Esophagus (tissue), 2 donors: ENCODE measurements at regions not wholly inside any gene's neighbourhood (a gene's known extent, or its start where the extent isn't known, plus 50 kb on each side); places are given as distances from the start of the nearest gene placed in this dataset.

ENCODE experiments used
- H3K27ac ChIP-seq, 2 donors: one replicate each; pipeline ENCODE4 v1.5.1; 2013; ENCODE audit warnings: low read depth in 2 of 2, mild to moderate bottlenecking in 2 of 2, inconsistent platforms in 1 of 2, low read length in 1 of 2, moderate library complexity in 1 of 2
- H3K27me3 ChIP-seq, 2 donors: one replicate each; pipeline ENCODE4 v1.6.1; 2013; ENCODE audit warnings: low read length in 2 of 2, control low read depth in 1 of 2, mild to moderate bottlenecking in 1 of 2; ENCODE audit not compliant: insufficient read depth in 2 of 2, control insufficient read depth in 1 of 2
- H3K36me3 ChIP-seq, 2 donors: one replicate each; pipeline ENCODE4 v1.6.1; 2013; ENCODE audit warnings: low read length in 1 of 2; ENCODE audit not compliant: control insufficient read depth in 2 of 2, insufficient read depth in 2 of 2
- H3K4me1 ChIP-seq, 2 donors: one replicate each; pipeline ENCODE4 v1.6.1; 2013; ENCODE audit warnings: low read length in 1 of 2; ENCODE audit not compliant: control insufficient read depth in 2 of 2, insufficient read depth in 2 of 2
- H3K4me3 ChIP-seq, 2 donors: one replicate each; pipeline ENCODE4 v1.5.1; 2013; ENCODE audit warnings: low read length in 2 of 2, mild to moderate bottlenecking in 2 of 2, low read depth in 1 of 2, moderate library complexity in 1 of 2
- H3K9me3 ChIP-seq, 2 donors: one replicate each; pipeline ENCODE4 v1.6.1; 2013; ENCODE audit warnings: mild to moderate bottlenecking in 2 of 2, low read depth in 1 of 2, low read length in 1 of 2, moderate library complexity in 1 of 2; ENCODE audit not compliant: control insufficient read depth in 2 of 2, insufficient read depth in 1 of 2
- WGBS, 2 donors: extraction: QIAGEN DNeasy Blood & Tissue Kit; methylation state at CpG; one replicate each; pipeline ENCODE4 v1.1.7; 2013; 5-methylcytosine and 5-hydroxymethylcytosine counted together
- donor health status: healthy with polysubstance abuse.
- donor health status: Bipolar disorder and iron deficiency.

DNA sequence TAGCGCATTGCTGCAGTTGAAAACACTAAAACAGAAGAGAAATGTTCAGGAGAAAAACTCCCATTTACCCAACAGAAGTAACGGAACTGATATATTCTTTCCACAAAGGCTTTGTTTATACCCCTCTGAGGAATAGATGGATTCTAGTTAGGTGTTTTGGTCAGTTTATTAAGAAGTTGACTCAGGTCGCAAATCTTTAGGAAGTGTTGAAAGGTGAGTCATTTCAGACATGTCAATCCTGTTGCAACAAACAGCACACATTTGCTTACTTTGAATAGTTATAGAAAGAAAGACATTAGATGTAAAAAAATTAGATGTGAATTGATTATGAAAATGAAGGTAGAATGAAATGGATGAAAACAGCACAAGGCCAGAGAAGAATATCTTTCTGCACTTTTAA is 941.0 kb downstream of the KCNJ2 start:
- no peak overlapping the region for H3K4me3 ChIP-seq
- peaks cover 0 to 4% of the 10 kb centered on the region in 2 donors for H3K27me3 ChIP-seq
- no peaks in the 10 kb centered on the region for H3K9me3 ChIP-seq
- no peak overlapping the region for H3K27ac ChIP-seq
- no peaks in the 10 kb centered on the region for H3K36me3 ChIP-seq
- H3K4me1 ChIP-seq = no peaks in the 10 kb centered on the region
- WGBS, 2 donors = 79 to 81% methylated on average over 3 of the region's 3 CpGs

GRCh38 chr17:71111460-71111859 is 942.1 kb downstream of the KCNJ2 start:
- Histone ChIP-seq H3K4me3 (no peak overlapping the region), H3K27ac (no peak overlapping the region), H3K4me1 (no peaks in the 10 kb centered on the region), H3K36me3 (no peaks in the 10 kb centered on the region), H3K27me3 (peaks cover 0 to 4% of the 10 kb centered on the region in 2 donors), H3K9me3 (no peaks in the 10 kb centered on the region)
- WGBS, 2 donors = 69 to 76% methylated on average over 2 of the region's 2 CpGs

DNA sequence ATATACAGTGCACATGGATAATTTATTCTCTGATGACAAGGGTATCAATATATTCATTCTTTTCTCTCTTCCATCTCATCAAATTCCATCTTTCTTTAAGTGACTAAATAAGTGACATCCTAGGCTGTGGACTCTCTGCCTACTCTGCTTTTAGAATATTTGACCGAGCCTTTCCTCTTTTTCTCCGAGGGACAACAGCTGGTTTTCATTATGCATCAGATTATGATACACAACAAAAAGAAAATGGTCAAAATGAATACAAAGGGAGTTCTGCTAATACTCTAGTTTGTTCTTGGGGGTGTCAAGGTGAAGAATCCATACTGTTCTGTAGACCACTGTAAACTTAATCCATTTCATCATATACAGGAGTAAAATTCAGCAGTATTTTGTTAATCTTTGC is 942.6 kb downstream of the KCNJ2 start:
- H3K4me1 ChIP-seq = no peaks in the 10 kb centered on the region
- H3K27ac ChIP-seq = no peak overlapping the region
- H3K36me3 ChIP-seq = no peaks in the 10 kb centered on the region
- 60% methylated on average over 2 of the region's 2 CpGs for WGBS, 2 donors
- no peak overlapping the region for H3K4me3 ChIP-seq
- peaks cover 0 to 4% of the 10 kb centered on the region in 2 donors for H3K27me3 ChIP-seq
- H3K9me3 ChIP-seq = no peaks in the 10 kb centered on the region

DNA sequence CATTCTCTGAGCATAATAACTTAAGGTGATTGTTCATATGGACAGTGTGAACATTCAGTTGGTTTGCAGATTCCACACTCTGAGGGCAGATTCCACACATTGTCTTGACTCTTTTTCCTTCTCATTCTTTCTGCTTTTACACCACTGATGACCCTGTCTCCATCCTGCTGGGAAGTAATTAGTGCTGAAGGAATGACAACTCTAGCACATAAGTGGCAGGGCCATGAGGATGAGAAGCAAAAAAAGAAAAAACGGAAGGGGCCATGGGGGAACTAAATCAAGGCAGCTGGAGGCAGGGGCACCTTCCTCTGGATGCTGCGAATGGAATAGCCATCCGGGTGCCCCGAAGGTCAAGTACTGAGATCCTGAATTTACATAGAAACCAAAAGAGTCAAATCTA is 944.0 kb downstream of the KCNJ2 start:
- no peaks in the 10 kb centered on the region for H3K4me1 ChIP-seq
- H3K36me3 ChIP-seq = no peaks in the 10 kb centered on the region
- no peaks in the 10 kb centered on the region for H3K9me3 ChIP-seq
- peaks cover 0 to 4% of the 10 kb centered on the region in 2 donors for H3K27me3 ChIP-seq
- H3K4me3 ChIP-seq = no peak overlapping the region
- WGBS, 2 donors = 80 to 83% methylated on average over 4 of the region's 4 CpGs
- H3K27ac ChIP-seq = no peak overlapping the region

GRCh38 chr17:71114911-71115668 is 945.8 kb downstream of the KCNJ2 start:
- 75 to 86% methylated on average over 7 of the region's 7 CpGs for WGBS, 2 donors
- no peaks in the 10 kb centered on the region for H3K36me3 ChIP-seq
- no peaks in the 10 kb centered on the region for H3K4me1 ChIP-seq
- H3K9me3 ChIP-seq = no peaks in the 10 kb centered on the region
- H3K27ac ChIP-seq = no peak overlapping the region
- no peak overlapping the region for H3K4me3 ChIP-seq
- H3K27me3 ChIP-seq = peaks cover 0 to 4% of the 10 kb centered on the region in 2 donors

DNA sequence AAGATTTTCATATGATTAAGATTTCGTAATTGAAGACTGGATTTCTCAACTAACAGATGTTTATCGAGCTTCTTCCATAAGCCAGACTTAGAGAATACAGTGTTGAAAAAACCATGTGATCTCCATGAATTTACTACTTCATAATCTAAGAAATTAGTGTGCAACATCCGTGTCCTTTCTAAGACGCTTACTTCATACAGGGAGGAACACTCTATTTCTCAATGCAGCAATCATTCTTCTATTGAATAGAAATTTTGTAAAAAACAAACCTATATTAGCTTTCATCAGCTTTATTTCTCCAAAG is 946.3 kb downstream of the KCNJ2 start:
- WGBS, 2 donors = 82 to 89% methylated on average over 4 of the region's 4 CpGs

DNA sequence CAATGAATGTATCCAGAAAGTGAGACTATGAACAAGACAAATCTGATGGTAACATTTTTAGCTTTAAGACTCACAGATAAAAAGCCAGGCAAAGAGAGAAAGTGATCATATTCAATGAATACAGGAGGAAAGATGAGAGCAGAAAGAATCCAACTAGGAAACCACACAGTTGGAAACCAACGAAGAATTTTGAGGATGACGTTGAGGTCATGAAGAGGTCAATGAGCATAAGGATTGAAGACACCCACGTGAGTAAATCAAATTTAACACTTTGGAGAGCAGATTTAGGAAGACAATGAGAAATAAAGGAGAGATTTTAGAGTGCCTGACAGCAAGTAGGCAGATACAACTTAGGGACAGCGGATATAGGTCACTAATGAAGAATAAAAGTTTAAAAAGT is 948.1 kb downstream of the KCNJ2 start:
- WGBS, 2 donors = 44 to 58% methylated on average over 4 of the region's 4 CpGs
- Histone ChIP-seq H3K4me1 (no peaks in the 10 kb centered on the region), H3K4me3 (no peak overlapping the region), H3K36me3 (no peaks in the 10 kb centered on the region), H3K27ac (no peak overlapping the region), H3K9me3 (no peaks in the 10 kb centered on the region), H3K27me3 (peaks cover 0 to 4% of the 10 kb centered on the region in 2 donors)

More for the DNA sequence above, 946.3 kb downstream of the KCNJ2 start:
- Histone ChIP-seq H3K4me3 (no peak overlapping the region), H3K4me1 (no peaks in the 10 kb centered on the region), H3K36me3 (no peaks in the 10 kb centered on the region), H3K9me3 (no peaks in the 10 kb centered on the region), H3K27ac (no peak overlapping the region), H3K27me3 (peaks cover 0 to 4% of the 10 kb centered on the region in 2 donors)

- H3K36me3 ChIP-seq = no peaks in the 10 kb centered on the region
- no peak overlapping the region for H3K27ac ChIP-seq
- H3K4me1 ChIP-seq = no peaks in the 10 kb centered on the region
- no peak overlapping the region for H3K4me3 ChIP-seq
- H3K9me3 ChIP-seq = no peaks in the 10 kb centered on the region
- peaks cover 0 to 4% of the 10 kb centered on the region in 2 donors for H3K27me3 ChIP-seq
- 58 to 78% methylated on average over 4 of the region's 4 CpGs for WGBS, 2 donors
Measured at GRCh38 chr17:71118039-71118438, 948.7 kb downstream of the KCNJ2 start.

- no peak overlapping the region for H3K27ac ChIP-seq
- 68 to 69% methylated on average over 2 of the region's 2 CpGs for WGBS, 2 donors
Measured at GRCh38 chr17:71127416-71127815, 958.1 kb downstream of the KCNJ2 start.

DNA sequence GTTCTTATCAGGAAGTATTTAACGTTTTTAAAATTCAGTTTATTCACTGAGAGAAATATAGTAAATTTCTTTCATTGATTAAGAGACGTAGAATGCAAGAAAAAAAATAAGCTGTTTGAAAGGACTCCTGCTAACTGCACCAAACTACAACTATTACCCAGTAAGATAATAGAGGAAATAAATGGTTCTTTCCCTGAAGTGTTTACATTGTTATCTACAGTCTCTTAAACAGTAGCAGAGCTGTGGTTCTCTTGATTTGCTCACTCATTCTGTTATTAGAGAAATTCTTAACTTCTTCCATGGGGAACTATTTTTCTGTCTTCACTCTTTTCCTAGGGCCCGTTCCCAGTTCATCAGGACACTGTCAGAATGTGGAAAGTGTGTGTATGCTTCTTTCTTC is 973.0 kb downstream of the KCNJ2 start:
- Histone ChIP-seq H3K9me3 (no peaks in the 10 kb centered on the region), H3K36me3 (no peaks in the 10 kb centered on the region), H3K27me3 (no peaks in the 10 kb centered on the region), H3K27ac (no peak overlapping the region), H3K4me3 (no peak overlapping the region), H3K4me1 (no peaks in the 10 kb centered on the region)
- WGBS, 2 donors = 37 to 44% methylated on average over 3 of the region's 3 CpGs

More at GRCh38 chr17:71127416-71127815, 958.1 kb downstream of the KCNJ2 start:
- Histone ChIP-seq H3K27me3 (no peaks in the 10 kb centered on the region), H3K9me3 (no peaks in the 10 kb centered on the region), H3K4me3 (no peak overlapping the region), H3K36me3 (no peaks in the 10 kb centered on the region), H3K4me1 (no peaks in the 10 kb centered on the region)
